Lower lobe of right lung (tissue), 2 donors: ENCODE measurements at regions not wholly inside any gene's neighbourhood (a gene's known extent, or its start where the extent isn't known, plus 50 kb on each side); places are given as distances from the start of the nearest gene placed in this dataset.

Experiments used
- ATAC-seq, 2 donors: fragments of 200-7000 bp; cut with Tn5 transposase; one replicate each; pipeline ENCODE4 v1.9.1; 2020 to 2022; ENCODE audit warnings: mild to moderate bottlenecking in 2 of 2, moderate library complexity in 2 of 2
- DNase-seq: peaks from one replicate; pipeline ENCODE4 v3.0.0-alpha.2; 2020
- H3K27ac ChIP-seq: fragments of 200-600 bp; one replicate; pipeline ENCODE4 v1.8.0; 2022
- H3K27me3 ChIP-seq: fragments of 200-600 bp; one replicate; pipeline ENCODE4 v1.8.0; 2022; ENCODE audit warnings: low read depth
- H3K36me3 ChIP-seq: fragments of 200-600 bp; one replicate; pipeline ENCODE4 v1.8.0; 2022; ENCODE audit warnings: mild to moderate bottlenecking
- H3K4me1 ChIP-seq: fragments of 200-600 bp; one replicate; pipeline ENCODE4 v1.8.0; 2022
- H3K4me3 ChIP-seq: fragments of 200-600 bp; one replicate; pipeline ENCODE4 v1.8.0; 2022; ENCODE audit warnings: mild to moderate bottlenecking
- H3K9me3 ChIP-seq: fragments of 200-600 bp; one replicate; pipeline ENCODE4 v1.8.0; 2022
- CTCF ChIP-seq: fragments of 200-600 bp; IDR thresholded peaks from one replicate; pipeline ENCODE4 v1.8.0; 2022; ENCODE audit warnings: antibody characterized with exemption, mild to moderate bottlenecking
- intact Hi-C: fragments of 100-400 bp; cut with DNase I; formaldehyde crosslinking; loops from one replicate; pipeline ENCODE4 v1.11.0; 2022
- donor health status: DM: no; HTN: yes; CAD: no; lungs with severe emphysema.

- ATAC-seq = no peak
- Histone ChIP-seq H3K4me1 (no peaks in the 10 kb centered on the region), H3K36me3 (no peaks in the 10 kb centered on the region), H3K4me3 (no peak overlapping the region), H3K9me3 (no peaks in the 10 kb centered on the region), H3K27ac (no peak overlapping the region), H3K27me3 (no peaks in the 10 kb centered on the region)
- TF ChIP-seq CTCF = no peak
- no peak for DNase-seq
- intact Hi-C loops = no loop called here
Observed at GRCh38 chr4:43898836-43899235, 549.8 kb downstream of the KCTD8 start.

GRCh38 chr4:43903456-43903855, 545.2 kb downstream of the KCTD8 start:
- TF ChIP-seq CTCF = no peak
- no peaks in the 10 kb centered on the region for H3K9me3 ChIP-seq
- ATAC-seq = no peak
- intact Hi-C loops = no loop called here
- no peaks in the 10 kb centered on the region for H3K4me1 ChIP-seq
- H3K27ac ChIP-seq = no peak overlapping the region
- no peaks in the 10 kb centered on the region for H3K36me3 ChIP-seq
- H3K4me3 ChIP-seq = no peak overlapping the region
- H3K27me3 ChIP-seq = no peaks in the 10 kb centered on the region
- DNase-seq = no peak

GRCh38 chr4:43918377-43918776, 530.2 kb downstream of the KCTD8 start:
- no peaks in the 10 kb centered on the region for H3K27me3 ChIP-seq

GRCh38 chr4:43932448-43932847, 516.2 kb downstream of the KCTD8 start:
- no peak for ATAC-seq
- intact Hi-C loops = no loop called here
- no peak for DNase-seq
- no peaks in the 10 kb centered on the region for H3K9me3 ChIP-seq
- no peaks in the 10 kb centered on the region for H3K36me3 ChIP-seq
- H3K4me3 ChIP-seq = no peak overlapping the region
- no peaks in the 10 kb centered on the region for H3K27me3 ChIP-seq
- H3K27ac ChIP-seq = no peak overlapping the region
- H3K4me1 ChIP-seq = no peaks in the 10 kb centered on the region
- no peak for TF ChIP-seq CTCF

More at GRCh38 chr4:43918377-43918776, 530.2 kb downstream of the KCTD8 start:
- Histone ChIP-seq H3K9me3 (no peaks in the 10 kb centered on the region), H3K4me1 (no peaks in the 10 kb centered on the region), H3K4me3 (no peak overlapping the region), H3K36me3 (no peaks in the 10 kb centered on the region), H3K27ac (no peak overlapping the region)
- ATAC-seq = no peak
- intact Hi-C loops = no loop called here
- no peak for TF ChIP-seq CTCF
- no peak for DNase-seq

GRCh38 chr4:43943998-43944397, 504.6 kb downstream of the KCTD8 start:
- ATAC-seq (no peak), DNase-seq (no peak)
- no peaks in the 10 kb centered on the region for H3K27me3 ChIP-seq
- no peaks in the 10 kb centered on the region for H3K36me3 ChIP-seq
- no peak overlapping the region for H3K4me3 ChIP-seq
- intact Hi-C loops = no loop called here
- H3K27ac ChIP-seq = no peak overlapping the region
- H3K9me3 ChIP-seq = no peaks in the 10 kb centered on the region
- no peak for TF ChIP-seq CTCF
- H3K4me1 ChIP-seq = no peaks in the 10 kb centered on the region

- no peak overlapping the region for H3K4me3 ChIP-seq
- intact Hi-C loops = no loop called here
Observed at GRCh38 chr4:43959976-43960375, 488.6 kb downstream of the KCTD8 start.

More at GRCh38 chr4:43959976-43960375, 488.6 kb downstream of the KCTD8 start:
- DNase-seq (no peak), ATAC-seq (no peak)
- H3K4me1 ChIP-seq = no peaks in the 10 kb centered on the region
- H3K9me3 ChIP-seq = no peaks in the 10 kb centered on the region
- H3K27ac ChIP-seq = no peak overlapping the region
- no peak for TF ChIP-seq CTCF
- H3K36me3 ChIP-seq = no peaks in the 10 kb centered on the region
- no peaks in the 10 kb centered on the region for H3K27me3 ChIP-seq
